Mesothelial cell of epicardium (in vitro differentiated cells): ENCODE measurements at regions not wholly inside any gene's neighbourhood (a gene's known extent, or its start where the extent isn't known, plus 50 kb on each side); places are given as distances from the start of the nearest gene placed in this dataset.

Experiments
- DNase-seq, 2 experiments: peaks; one replicate each; pipeline ENCODE4 v3.0.0; 2021; ENCODE audit warnings: low spot score in 2 of 2; ENCODE audit not compliant: unreplicated experiment in 2 of 2
- H3K27ac Mint-ChIP-seq: 2 replicates; pipeline ENCODE4 v1.8.0; 2021; ENCODE audit warnings: mixed read lengths
- H3K27me3 Mint-ChIP-seq: 2 replicates; pipeline ENCODE4 v1.8.0; 2021; ENCODE audit warnings: low read depth, mixed read lengths
- H3K36me3 Mint-ChIP-seq: 2 replicates; pipeline ENCODE4 v1.8.0; 2021; ENCODE audit warnings: mixed read lengths
- H3K4me1 Mint-ChIP-seq: 2 replicates; pipeline ENCODE4 v1.8.0; 2021; ENCODE audit warnings: mixed read lengths
- H3K4me3 Mint-ChIP-seq: 2 replicates; pipeline ENCODE4 v1.8.0; 2021; ENCODE audit warnings: mild to moderate bottlenecking, moderate library complexity, mixed read lengths
- H3K9me3 Mint-ChIP-seq: 2 replicates; pipeline ENCODE4 v1.8.0; 2021; ENCODE audit warnings: mixed read lengths
- CTCF ChIP-seq: fragments of 200-600 bp; sonication (generic); IDR thresholded peaks from one replicate; pipeline ENCODE4 v1.5.0; 2021; ENCODE audit warnings: antibody characterized with exemption; ENCODE audit not compliant: unreplicated experiment

- H3K27ac Mint-ChIP-seq = peak overlapping the region; percentile 90
- no peak for TF ChIP-seq CTCF
- no peaks in the 10 kb centered on the region for H3K27me3 Mint-ChIP-seq
- H3K36me3 Mint-ChIP-seq = no peaks in the 10 kb centered on the region
- DNase-seq = no peak
- H3K4me1 Mint-ChIP-seq = peaks cover 59% of the 10 kb centered on the region
- no peak overlapping the region for H3K4me3 Mint-ChIP-seq
- H3K9me3 Mint-ChIP-seq = peaks cover 5% of the 10 kb centered on the region
Measured at GRCh38 chr12:42923156-42923555, 333.6 kb upstream of the PRICKLE1 start.

DNA sequence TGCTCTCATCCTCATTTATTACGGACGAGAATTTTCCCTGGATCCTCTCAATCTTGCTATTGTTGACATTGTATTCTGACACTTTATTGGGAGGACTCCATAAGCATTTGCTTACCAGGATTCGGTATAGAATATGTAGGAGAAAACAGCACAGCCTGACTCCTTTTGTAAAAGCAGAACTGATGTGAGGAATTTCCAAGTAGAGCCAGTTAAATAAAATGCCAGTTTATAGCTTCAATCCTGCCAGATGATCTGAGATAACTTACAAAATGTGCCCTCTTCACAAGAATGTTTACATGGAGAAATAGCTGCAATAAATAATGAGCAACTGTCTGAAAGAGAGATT is 332.9 kb upstream of the PRICKLE1 start:
- peaks cover 5% of the 10 kb centered on the region for H3K9me3 Mint-ChIP-seq
- no peak for TF ChIP-seq CTCF
- no peak overlapping the region for H3K4me3 Mint-ChIP-seq
- H3K4me1 Mint-ChIP-seq = peaks cover 61% of the 10 kb centered on the region
- DNase-seq = no peak
- no peaks in the 10 kb centered on the region for H3K36me3 Mint-ChIP-seq
- H3K27me3 Mint-ChIP-seq = no peaks in the 10 kb centered on the region
- H3K27ac Mint-ChIP-seq = peak overlapping the region; percentile 90

DNA sequence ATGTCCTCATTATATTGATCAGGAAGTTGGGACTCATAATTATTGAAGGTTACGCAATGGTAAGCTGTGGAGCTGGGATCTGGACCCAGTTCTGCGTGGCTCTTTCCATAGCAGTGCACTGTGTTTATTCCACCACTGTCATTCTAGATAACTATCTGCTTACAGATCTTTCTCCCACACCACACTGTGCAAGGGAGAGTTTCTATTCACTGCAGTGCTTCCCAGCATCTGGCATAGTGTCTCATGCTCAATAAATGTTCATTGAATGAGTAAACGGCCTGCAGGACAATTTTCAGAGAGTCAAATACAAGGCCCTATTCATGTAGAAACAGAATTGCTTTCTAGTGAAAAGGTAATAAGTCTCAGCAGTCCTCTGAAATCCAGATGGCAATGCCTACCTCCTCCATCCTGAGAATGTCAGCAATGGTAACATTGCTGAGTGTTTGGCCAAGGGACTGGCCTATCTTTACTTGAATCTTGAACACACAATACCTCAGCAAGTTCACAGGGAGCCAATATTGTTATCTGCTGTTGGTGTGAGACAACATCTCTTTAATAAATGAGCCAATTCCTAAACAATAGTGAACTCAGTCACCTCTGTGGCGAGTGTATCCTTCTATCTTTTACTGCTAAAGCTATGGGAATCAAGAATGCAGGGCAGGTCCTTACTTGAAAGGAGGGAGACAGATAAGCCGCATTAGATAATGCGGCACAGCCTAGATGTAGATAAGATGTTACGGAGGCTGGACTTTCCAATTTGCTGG is 332.4 kb upstream of the PRICKLE1 start:
- Mint-ChIP-seq H3K27me3 (no peaks in the 10 kb centered on the region), H3K36me3 (no peaks in the 10 kb centered on the region), H3K4me3 (no peak overlapping the region), H3K4me1 (peaks cover 63% of the 10 kb centered on the region), H3K27ac (peak overlapping the region; percentile 90), H3K9me3 (peaks cover 5% of the 10 kb centered on the region)
- TF ChIP-seq CTCF = no peak
- no peak for DNase-seq

DNA sequence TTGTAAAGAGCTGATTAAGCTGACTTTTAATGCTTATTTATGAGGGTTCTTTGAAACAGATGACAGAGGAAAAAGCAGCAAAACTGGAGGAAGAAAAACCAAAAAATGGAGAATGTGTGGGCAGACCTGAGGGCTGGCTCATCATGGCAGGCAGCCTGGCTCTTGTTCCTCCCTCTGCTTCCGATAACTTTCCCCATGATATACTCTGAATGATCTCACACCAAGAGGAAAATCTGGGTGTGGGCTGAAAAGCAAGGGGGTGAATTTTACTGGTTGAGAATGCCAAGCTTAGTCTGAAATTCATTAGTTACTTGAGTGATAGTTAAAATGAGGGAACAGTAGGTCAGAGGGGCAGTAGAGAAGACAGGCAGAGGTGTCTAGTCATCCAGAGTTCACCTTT is 330.1 kb upstream of the PRICKLE1 start:
- H3K9me3 Mint-ChIP-seq = no peaks in the 10 kb centered on the region
- H3K4me3 Mint-ChIP-seq = no peak overlapping the region
- peak overlapping the region; percentile 65 for H3K27ac Mint-ChIP-seq
- H3K4me1 Mint-ChIP-seq = peaks cover 72% of the 10 kb centered on the region
- TF ChIP-seq CTCF = no peak
- no peaks in the 10 kb centered on the region for H3K27me3 Mint-ChIP-seq
- H3K36me3 Mint-ChIP-seq = no peaks in the 10 kb centered on the region
- DNase-seq = no peak

- Mint-ChIP-seq H3K27me3 (no peaks in the 10 kb centered on the region), H3K4me1 (peaks cover 59% of the 10 kb centered on the region), H3K27ac (peak overlapping the region; percentile 66), H3K36me3 (no peaks in the 10 kb centered on the region), H3K9me3 (no peaks in the 10 kb centered on the region), H3K4me3 (no peak overlapping the region)
- no peak for TF ChIP-seq CTCF
- DNase-seq = no peak
Measured at GRCh38 chr12:42918443-42918842, 328.9 kb upstream of the PRICKLE1 start.
